ENCODE measurements at regions not wholly inside any gene's neighbourhood (a gene's known extent, or its start where the extent isn't known, plus 50 kb on each side); places are given as distances from the start of the nearest gene placed in this dataset.
A peak's percentile ranks its signal among the peaks of the same experiment; 100 is the strongest.

- Histone ChIP-seq H3K27ac (no peak overlapping the region), H3K4me1 (no peaks in the 10 kb centered on the region), H3K9me3 (no peaks in the 10 kb centered on the region), H3K27me3 (no peaks in the 10 kb centered on the region), H3K4me3 (no peak overlapping the region), H3K36me3 (no peaks in the 10 kb centered on the region)
- intact Hi-C loops (cut with DNase I; ENCODE audit: low total_unique reads) = no loop called here
- TF ChIP-seq EP300 (IDR thresholded peaks at IDR 0.05) = no peak
- TF ChIP-seq CTCF (IDR thresholded peaks at IDR 0.05) = no peak
- no peak for TF ChIP-seq POLR2A (IDR thresholded peaks at IDR 0.05)
- TF ChIP-seq POLR2AphosphoS5 (IDR thresholded peaks at IDR 0.05) = no peak
- peak in 1 of 2 donors; percentile 11 for DNase-seq
- 49 to 66% (median 61%) methylated on average over 6 of the region's 6 CpGs for WGBS, 5 donors
These were observed 82.6 kb upstream of the ELMO1 start for GRCh38 chr7:37531225-37531624.

- Histone ChIP-seq H3K4me3 (no peak overlapping the region), H3K27me3 (no peaks in the 10 kb centered on the region), H3K4me1 (no peaks in the 10 kb centered on the region), H3K9me3 (no peaks in the 10 kb centered on the region), H3K36me3 (no peaks in the 10 kb centered on the region), H3K27ac (no peak overlapping the region)
- intact Hi-C loops (cut with DNase I; ENCODE audit: low total_unique reads) = no loop called here
- no peak for TF ChIP-seq EP300 (IDR thresholded peaks at IDR 0.05)
- TF ChIP-seq POLR2A (IDR thresholded peaks at IDR 0.05) = no peak
- TF ChIP-seq POLR2AphosphoS5 (IDR thresholded peaks at IDR 0.05) = no peak
- no peak for DNase-seq
- 74 to 95% (median 88%) methylated on average over 3 of the region's 3 CpGs for WGBS, 5 donors
These were observed 84.0 kb upstream of the ELMO1 start for GRCh38 chr7:37532636-37533035.

GRCh38 chr7:37534893-37535610 lies 86.4 kb upstream of the ELMO1 start:
- intact Hi-C loops (cut with DNase I; ENCODE audit: low total_unique reads) = no loop called here
- no peak for DNase-seq
- 52 to 63% (median 56%) methylated on average over 7 of the region's 7 CpGs for WGBS, 5 donors
- Histone ChIP-seq H3K27me3 (no peaks in the 10 kb centered on the region), H3K27ac (no peak overlapping the region), H3K36me3 (no peaks in the 10 kb centered on the region), H3K4me3 (no peak overlapping the region), H3K9me3 (no peaks in the 10 kb centered on the region), H3K4me1 (no peaks in the 10 kb centered on the region)
- TF ChIP-seq POLR2AphosphoS5 (IDR thresholded peaks at IDR 0.05) (no peak), POLR2A (IDR thresholded peaks at IDR 0.05) (no peak), CTCF (IDR thresholded peaks at IDR 0.05) (no peak), EP300 (IDR thresholded peaks at IDR 0.05) (no peak)

- no peak for TF ChIP-seq POLR2A (IDR thresholded peaks at IDR 0.05)
- TF ChIP-seq EP300 (IDR thresholded peaks at IDR 0.05) = no peak
- no peak for TF ChIP-seq CTCF (IDR thresholded peaks at IDR 0.05)
- TF ChIP-seq POLR2AphosphoS5 (IDR thresholded peaks at IDR 0.05) = no peak
- no peaks in the 10 kb centered on the region for H3K4me1 ChIP-seq
- no peaks in the 10 kb centered on the region for H3K27me3 ChIP-seq
- no peak overlapping the region for H3K27ac ChIP-seq
- no peak overlapping the region for H3K4me3 ChIP-seq
- intact Hi-C loops (cut with DNase I; ENCODE audit: low total_unique reads) = no loop called here
- no peaks in the 10 kb centered on the region for H3K9me3 ChIP-seq
- no peak for DNase-seq
- no peaks in the 10 kb centered on the region for H3K36me3 ChIP-seq
These were observed 87.2 kb upstream of the ELMO1 start for GRCh38 chr7:37535841-37536240.

GRCh38 chr7:37536706-37537105 lies 88.0 kb upstream of the ELMO1 start:
- Histone ChIP-seq H3K9me3 (no peaks in the 10 kb centered on the region), H3K4me3 (no peak overlapping the region), H3K27ac (no peak overlapping the region), H3K36me3 (no peaks in the 10 kb centered on the region), H3K27me3 (no peaks in the 10 kb centered on the region), H3K4me1 (no peaks in the 10 kb centered on the region)
- 49 to 76% (median 73%) methylated on average over 4 of the region's 4 CpGs for WGBS, 5 donors
- no peak for DNase-seq
- intact Hi-C loops (cut with DNase I; ENCODE audit: low total_unique reads) = no loop called here
- TF ChIP-seq POLR2A (IDR thresholded peaks at IDR 0.05) (no peak), POLR2AphosphoS5 (IDR thresholded peaks at IDR 0.05) (no peak), CTCF (IDR thresholded peaks at IDR 0.05) (no peak), EP300 (IDR thresholded peaks at IDR 0.05) (no peak)
